GM23338 (cell line): ENCODE measurements at regions not wholly inside any gene's neighbourhood (a gene's known extent, or its start where the extent isn't known, plus 50 kb on each side); places are given as distances from the start of the nearest gene placed in this dataset.

ENCODE experiments used
- ATAC-seq: fragments of 200-7000 bp; cut with Tn5 transposase; 3 replicates; pipeline ENCODE4 v1.9.1; 2020
- DNase-seq: peaks from one replicate; pipeline ENCODE4 v3.0.0-alpha.2; 2015; ENCODE audit warnings: low spot score
- H2AFZ ChIP-seq: fragments of 200-600 bp; sonication (generic); 2 replicates; pipeline ENCODE4 v1.8.0; 2016; ENCODE audit warnings: antibody characterized with exemption, mild to moderate bottlenecking, moderate library complexity
- H3F3A ChIP-seq: fragments of 200-600 bp; sonication (generic); replicated peaks from 2 replicates; pipeline ENCODE4 v1.8.0; 2017; ENCODE audit warnings: antibody characterized with exemption, mixed run types, low read depth
- H3K27ac ChIP-seq: fragments of 200-600 bp; sonication (generic); 2 replicates; pipeline ENCODE4 v1.6.1; 2016; ENCODE audit warnings: low read depth
- H3K27me3 ChIP-seq: fragments of 200-600 bp; sonication (generic); 2 replicates; pipeline ENCODE4 v1.8.0; 2016; ENCODE audit warnings: mild to moderate bottlenecking, mixed run types, moderate library complexity; ENCODE audit not compliant: insufficient read depth
- H3K36me3 ChIP-seq: fragments of 200-600 bp; sonication (generic); 2 replicates; pipeline ENCODE4 v1.8.0; 2016; ENCODE audit warnings: mild to moderate bottlenecking; ENCODE audit not compliant: insufficient read depth
- H3K4me1 ChIP-seq: fragments of 200-600 bp; sonication (generic); 2 replicates; pipeline ENCODE4 v1.8.0; 2016; ENCODE audit warnings: mild to moderate bottlenecking, moderate library complexity; ENCODE audit not compliant: insufficient read depth
- H3K4me2 ChIP-seq: fragments of 200-600 bp; sonication (generic); 2 replicates; pipeline ENCODE4 v1.7.1; 2017; ENCODE audit warnings: mixed run types
- H3K4me3 ChIP-seq: fragments of 200-600 bp; sonication (generic); 2 replicates; pipeline ENCODE4 v1.6.1; 2016; ENCODE audit warnings: mixed run types
- H3K79me2 ChIP-seq: fragments of 200-600 bp; sonication (generic); replicated peaks from 2 replicates; pipeline ENCODE4 v1.8.0; 2017; ENCODE audit warnings: mild to moderate bottlenecking; ENCODE audit not compliant: insufficient read depth
- H3K9me2 ChIP-seq: fragments of 200-600 bp; sonication (generic); 2 replicates; pipeline ENCODE4 v1.8.0; 2017; ENCODE audit not compliant: insufficient read depth
- H4K20me1 ChIP-seq: fragments of 200-600 bp; sonication (generic); replicated peaks from 2 replicates; pipeline ENCODE4 v1.8.0; 2017; ENCODE audit warnings: mild to moderate bottlenecking; ENCODE audit not compliant: insufficient read depth
- H3K27ac Mint-ChIP-seq: 2 replicates; pipeline ENCODE4 v1.8.0; 2020; ENCODE audit warnings: inconsistent platforms, mild to moderate bottlenecking, moderate library complexity, mixed read lengths
- H3K27me3 Mint-ChIP-seq: 3 replicates; pipeline ENCODE4 v1.8.0; 2022; ENCODE audit warnings: low read depth, mild to moderate bottlenecking, moderate library complexity, mixed read lengths, inconsistent platforms; ENCODE audit not compliant: insufficient read depth, poor library complexity
- H3K36me3 Mint-ChIP-seq: 3 replicates; pipeline ENCODE4 v1.8.0; 2021; ENCODE audit warnings: low read depth, mild to moderate bottlenecking, inconsistent platforms, moderate library complexity, mixed read lengths
- H3K4me1 Mint-ChIP-seq: 3 replicates; pipeline ENCODE4 v1.8.0; 2020; ENCODE audit warnings: mild to moderate bottlenecking, inconsistent platforms, mixed read lengths
- H3K4me3 Mint-ChIP-seq: 3 replicates; pipeline ENCODE4 v1.8.0; 2021; ENCODE audit warnings: moderate library complexity, mild to moderate bottlenecking, inconsistent platforms, mixed read lengths
- H3K9me3 Mint-ChIP-seq: 3 replicates; pipeline ENCODE4 v1.8.0; 2020; ENCODE audit warnings: moderate library complexity, mild to moderate bottlenecking, inconsistent platforms, mixed read lengths
- CREB1 ChIP-seq: fragments of 250-450 bp; sonication (Bioruptor Pico); IDR thresholded peaks from 2 replicates; pipeline ENCODE4 v1.5.0; 2020; ENCODE audit warnings: low read depth, mild to moderate bottlenecking, moderate library complexity
- EZH2 ChIP-seq: fragments of 200-600 bp; sonication (generic); IDR thresholded peaks from one replicate; pipeline ENCODE4 v1.8.0; 2017; ENCODE audit warnings: antibody characterized with exemption, mild to moderate bottlenecking, low read depth; ENCODE audit not compliant: unreplicated experiment
- EZH2phosphoT487 ChIP-seq: fragments of 200-600 bp; sonication (generic); IDR thresholded peaks from one replicate; pipeline ENCODE4 v1.8.1; 2018; ENCODE audit warnings: antibody characterized with exemption; ENCODE audit not compliant: unreplicated experiment
- JUNB ChIP-seq: IDR thresholded peaks from one replicate; pipeline ENCODE4 v1.6.1; 2016; ENCODE audit warnings: antibody characterized with exemption; ENCODE audit not compliant: unreplicated experiment
- NANOG ChIP-seq: IDR thresholded peaks from 2 replicates; pipeline ENCODE4 v1.6.1; 2016; ENCODE audit warnings: antibody characterized with exemption, borderline replicate concordance
- POLR2AphosphoS5 ChIP-seq: IDR thresholded peaks from 2 replicates; pipeline ENCODE4 v1.6.1; 2016; ENCODE audit warnings: antibody characterized with exemption, low read depth
- STAT1 ChIP-seq: IDR thresholded peaks from one replicate; pipeline ENCODE4 v1.6.1; 2016; ENCODE audit warnings: antibody characterized with exemption; ENCODE audit not compliant: unreplicated experiment
- ZNF114 ChIP-seq: fragments of 250-450 bp; sonication (Bioruptor Pico); IDR thresholded peaks from 2 replicates; pipeline ENCODE4 v1.5.0; 2020; ENCODE audit warnings: mild to moderate bottlenecking, moderate library complexity
- ZNF331 ChIP-seq: fragments of 250-450 bp; sonication (Bioruptor Pico); IDR thresholded peaks from 2 replicates; pipeline ENCODE4 v1.5.0; 2020; ENCODE audit warnings: low read depth, mild to moderate bottlenecking, moderate library complexity
- TF ChIP-seq, protein P1 (sequence below): IDR thresholded peaks from one replicate; pipeline ENCODE4 v1.6.1; 2018; ENCODE audit warnings: antibody characterized with exemption; ENCODE audit not compliant: unreplicated experiment
- TF ChIP-seq, protein P2 (sequence below): fragments of 250-450 bp; sonication (Bioruptor Pico); IDR thresholded peaks from 2 replicates; pipeline ENCODE4 v1.5.0; 2020; ENCODE audit warnings: mild to moderate bottlenecking, moderate library complexity
- TF ChIP-seq, protein P3 (sequence below), 2 experiments: fragments of 200-600 bp in 1 of 2; sonication (generic) in 1 of 2; conservative IDR thresholded peaks; 2 replicates each; pipeline versions ENCODE4 v1.5.1 to v1.6.1; 2016 to 2017; ENCODE audit warnings: antibody characterized with exemption in 2 of 2, low read depth in 2 of 2, mild to moderate bottlenecking in 2 of 2, moderate library complexity in 1 of 2
- TF ChIP-seq, protein P4 (sequence below): IDR thresholded peaks from 2 replicates; pipeline ENCODE4 v1.6.1; 2016; ENCODE audit warnings: antibody characterized with exemption

DNA sequence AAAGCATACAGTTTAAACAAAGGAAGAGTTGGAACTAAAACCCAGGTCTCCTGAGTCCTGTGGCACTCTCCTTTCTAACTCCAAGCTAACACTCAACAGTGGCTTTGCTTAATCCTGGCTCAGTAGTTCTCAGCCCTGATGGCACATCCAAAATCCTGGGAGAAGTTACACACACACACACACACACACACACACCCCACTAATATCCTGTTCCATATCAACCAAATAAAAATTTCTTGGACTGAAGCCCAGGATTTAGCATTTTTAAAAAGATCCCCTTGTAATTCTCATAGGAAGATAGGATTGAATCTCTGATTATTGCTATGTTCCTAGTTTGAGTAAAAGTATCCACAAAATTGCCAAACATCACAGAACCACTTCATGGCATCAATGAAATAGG lies 136.1 kb upstream of the RIOK3 start:
- Mint-ChIP-seq H3K4me1 (peaks cover 22% of the 10 kb centered on the region), H3K36me3 (peaks cover 7% of the 10 kb centered on the region; the same call in 2 of the 3 replicates), H3K4me3 (no peak overlapping the region), H3K27me3 (no peaks in the 10 kb centered on the region), H3K9me3 (peaks cover 8% of the 10 kb centered on the region; the same call in 1 of the 3 replicates), H3K27ac (no peak overlapping the region)
- H2AFZ ChIP-seq, result no peak overlapping the region
- H3K4me3 ChIP-seq, result no peak overlapping the region
- no peaks in the 10 kb centered on the region for H3K36me3 ChIP-seq
- H4K20me1 ChIP-seq, result no peaks in the 10 kb centered on the region
- no peak for DNase-seq
- no peak for ATAC-seq
- peaks cover 23% of the 10 kb centered on the region for H3K4me1 ChIP-seq
- no peaks in the 10 kb centered on the region for H3F3A ChIP-seq
- no peaks in the 10 kb centered on the region for H3K9me2 ChIP-seq
- TF ChIP-seq STAT1, result no peak
- TF ChIP-seq POLR2AphosphoS5, result no peak
- no peak for TF ChIP-seq ZNF114
- TF ChIP-seq, protein P1, sequence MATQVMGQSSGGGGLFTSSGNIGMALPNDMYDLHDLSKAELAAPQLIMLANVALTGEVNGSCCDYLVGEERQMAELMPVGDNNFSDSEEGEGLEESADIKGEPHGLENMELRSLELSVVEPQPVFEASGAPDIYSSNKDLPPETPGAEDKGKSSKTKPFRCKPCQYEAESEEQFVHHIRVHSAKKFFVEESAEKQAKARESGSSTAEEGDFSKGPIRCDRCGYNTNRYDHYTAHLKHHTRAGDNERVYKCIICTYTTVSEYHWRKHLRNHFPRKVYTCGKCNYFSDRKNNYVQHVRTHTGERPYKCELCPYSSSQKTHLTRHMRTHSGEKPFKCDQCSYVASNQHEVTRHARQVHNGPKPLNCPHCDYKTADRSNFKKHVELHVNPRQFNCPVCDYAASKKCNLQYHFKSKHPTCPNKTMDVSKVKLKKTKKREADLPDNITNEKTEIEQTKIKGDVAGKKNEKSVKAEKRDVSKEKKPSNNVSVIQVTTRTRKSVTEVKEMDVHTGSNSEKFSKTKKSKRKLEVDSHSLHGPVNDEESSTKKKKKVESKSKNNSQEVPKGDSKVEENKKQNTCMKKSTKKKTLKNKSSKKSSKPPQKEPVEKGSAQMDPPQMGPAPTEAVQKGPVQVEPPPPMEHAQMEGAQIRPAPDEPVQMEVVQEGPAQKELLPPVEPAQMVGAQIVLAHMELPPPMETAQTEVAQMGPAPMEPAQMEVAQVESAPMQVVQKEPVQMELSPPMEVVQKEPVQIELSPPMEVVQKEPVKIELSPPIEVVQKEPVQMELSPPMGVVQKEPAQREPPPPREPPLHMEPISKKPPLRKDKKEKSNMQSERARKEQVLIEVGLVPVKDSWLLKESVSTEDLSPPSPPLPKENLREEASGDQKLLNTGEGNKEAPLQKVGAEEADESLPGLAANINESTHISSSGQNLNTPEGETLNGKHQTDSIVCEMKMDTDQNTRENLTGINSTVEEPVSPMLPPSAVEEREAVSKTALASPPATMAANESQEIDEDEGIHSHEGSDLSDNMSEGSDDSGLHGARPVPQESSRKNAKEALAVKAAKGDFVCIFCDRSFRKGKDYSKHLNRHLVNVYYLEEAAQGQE, result no peak
- TF ChIP-seq, protein P2, sequence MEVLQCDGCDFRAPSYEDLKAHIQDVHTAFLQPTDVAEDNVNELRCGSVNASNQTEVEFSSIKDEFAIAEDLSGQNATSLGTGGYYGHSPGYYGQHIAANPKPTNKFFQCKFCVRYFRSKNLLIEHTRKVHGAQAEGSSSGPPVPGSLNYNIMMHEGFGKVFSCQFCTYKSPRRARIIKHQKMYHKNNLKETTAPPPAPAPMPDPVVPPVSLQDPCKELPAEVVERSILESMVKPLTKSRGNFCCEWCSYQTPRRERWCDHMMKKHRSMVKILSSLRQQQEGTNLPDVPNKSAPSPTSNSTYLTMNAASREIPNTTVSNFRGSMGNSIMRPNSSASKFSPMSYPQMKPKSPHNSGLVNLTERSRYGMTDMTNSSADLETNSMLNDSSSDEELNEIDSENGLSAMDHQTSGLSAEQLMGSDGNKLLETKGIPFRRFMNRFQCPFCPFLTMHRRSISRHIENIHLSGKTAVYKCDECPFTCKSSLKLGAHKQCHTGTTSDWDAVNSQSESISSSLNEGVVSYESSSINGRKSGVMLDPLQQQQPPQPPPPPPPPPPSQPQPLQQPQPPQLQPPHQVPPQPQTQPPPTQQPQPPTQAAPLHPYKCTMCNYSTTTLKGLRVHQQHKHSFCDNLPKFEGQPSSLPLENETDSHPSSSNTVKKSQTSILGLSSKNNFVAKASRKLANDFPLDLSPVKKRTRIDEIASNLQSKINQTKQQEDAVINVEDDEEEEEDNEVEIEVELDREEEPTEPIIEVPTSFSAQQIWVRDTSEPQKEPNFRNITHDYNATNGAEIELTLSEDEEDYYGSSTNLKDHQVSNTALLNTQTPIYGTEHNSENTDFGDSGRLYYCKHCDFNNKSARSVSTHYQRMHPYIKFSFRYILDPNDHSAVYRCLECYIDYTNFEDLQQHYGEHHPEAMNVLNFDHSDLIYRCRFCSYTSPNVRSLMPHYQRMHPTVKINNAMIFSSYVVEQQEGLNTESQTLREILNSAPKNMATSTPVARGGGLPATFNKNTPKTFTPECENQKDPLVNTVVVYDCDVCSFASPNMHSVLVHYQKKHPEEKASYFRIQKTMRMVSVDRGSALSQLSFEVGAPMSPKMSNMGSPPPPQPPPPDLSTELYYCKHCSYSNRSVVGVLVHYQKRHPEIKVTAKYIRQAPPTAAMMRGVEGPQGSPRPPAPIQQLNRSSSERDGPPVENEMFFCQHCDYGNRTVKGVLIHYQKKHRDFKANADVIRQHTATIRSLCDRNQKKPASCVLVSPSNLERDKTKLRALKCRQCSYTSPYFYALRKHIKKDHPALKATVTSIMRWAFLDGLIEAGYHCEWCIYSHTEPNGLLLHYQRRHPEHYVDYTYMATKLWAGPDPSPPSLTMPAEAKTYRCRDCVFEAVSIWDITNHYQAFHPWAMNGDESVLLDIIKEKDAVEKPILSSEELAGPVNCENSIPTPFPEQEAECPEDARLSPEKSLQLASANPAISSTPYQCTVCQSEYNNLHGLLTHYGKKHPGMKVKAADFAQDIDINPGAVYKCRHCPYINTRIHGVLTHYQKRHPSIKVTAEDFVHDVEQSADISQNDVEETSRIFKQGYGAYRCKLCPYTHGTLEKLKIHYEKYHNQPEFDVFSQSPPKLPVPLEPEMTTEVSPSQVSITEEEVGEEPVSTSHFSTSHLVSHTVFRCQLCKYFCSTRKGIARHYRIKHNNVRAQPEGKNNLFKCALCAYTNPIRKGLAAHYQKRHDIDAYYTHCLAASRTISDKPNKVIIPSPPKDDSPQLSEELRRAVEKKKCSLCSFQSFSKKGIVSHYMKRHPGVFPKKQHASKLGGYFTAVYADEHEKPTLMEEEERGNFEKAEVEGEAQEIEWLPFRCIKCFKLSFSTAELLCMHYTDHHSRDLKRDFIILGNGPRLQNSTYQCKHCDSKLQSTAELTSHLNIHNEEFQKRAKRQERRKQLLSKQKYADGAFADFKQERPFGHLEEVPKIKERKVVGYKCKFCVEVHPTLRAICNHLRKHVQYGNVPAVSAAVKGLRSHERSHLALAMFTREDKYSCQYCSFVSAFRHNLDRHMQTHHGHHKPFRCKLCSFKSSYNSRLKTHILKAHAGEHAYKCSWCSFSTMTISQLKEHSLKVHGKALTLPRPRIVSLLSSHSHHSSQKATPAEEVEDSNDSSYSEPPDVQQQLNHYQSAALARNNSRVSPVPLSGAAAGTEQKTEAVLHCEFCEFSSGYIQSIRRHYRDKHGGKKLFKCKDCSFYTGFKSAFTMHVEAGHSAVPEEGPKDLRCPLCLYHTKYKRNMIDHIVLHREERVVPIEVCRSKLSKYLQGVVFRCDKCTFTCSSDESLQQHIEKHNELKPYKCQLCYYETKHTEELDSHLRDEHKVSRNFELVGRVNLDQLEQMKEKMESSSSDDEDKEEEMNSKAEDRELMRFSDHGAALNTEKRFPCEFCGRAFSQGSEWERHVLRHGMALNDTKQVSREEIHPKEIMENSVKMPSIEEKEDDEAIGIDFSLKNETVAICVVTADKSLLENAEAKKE (CRISPR knock-in tag), result no peak
- TF ChIP-seq, protein P3, sequence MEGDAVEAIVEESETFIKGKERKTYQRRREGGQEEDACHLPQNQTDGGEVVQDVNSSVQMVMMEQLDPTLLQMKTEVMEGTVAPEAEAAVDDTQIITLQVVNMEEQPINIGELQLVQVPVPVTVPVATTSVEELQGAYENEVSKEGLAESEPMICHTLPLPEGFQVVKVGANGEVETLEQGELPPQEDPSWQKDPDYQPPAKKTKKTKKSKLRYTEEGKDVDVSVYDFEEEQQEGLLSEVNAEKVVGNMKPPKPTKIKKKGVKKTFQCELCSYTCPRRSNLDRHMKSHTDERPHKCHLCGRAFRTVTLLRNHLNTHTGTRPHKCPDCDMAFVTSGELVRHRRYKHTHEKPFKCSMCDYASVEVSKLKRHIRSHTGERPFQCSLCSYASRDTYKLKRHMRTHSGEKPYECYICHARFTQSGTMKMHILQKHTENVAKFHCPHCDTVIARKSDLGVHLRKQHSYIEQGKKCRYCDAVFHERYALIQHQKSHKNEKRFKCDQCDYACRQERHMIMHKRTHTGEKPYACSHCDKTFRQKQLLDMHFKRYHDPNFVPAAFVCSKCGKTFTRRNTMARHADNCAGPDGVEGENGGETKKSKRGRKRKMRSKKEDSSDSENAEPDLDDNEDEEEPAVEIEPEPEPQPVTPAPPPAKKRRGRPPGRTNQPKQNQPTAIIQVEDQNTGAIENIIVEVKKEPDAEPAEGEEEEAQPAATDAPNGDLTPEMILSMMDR (conservative IDR thresholded peaks at IDR 0.05; ENCODE audit: low read depth in 2 of 2), result no peak
- TF ChIP-seq CREB1, result no peak
- no peak for TF ChIP-seq EZH2phosphoT487
- TF ChIP-seq, protein P4, sequence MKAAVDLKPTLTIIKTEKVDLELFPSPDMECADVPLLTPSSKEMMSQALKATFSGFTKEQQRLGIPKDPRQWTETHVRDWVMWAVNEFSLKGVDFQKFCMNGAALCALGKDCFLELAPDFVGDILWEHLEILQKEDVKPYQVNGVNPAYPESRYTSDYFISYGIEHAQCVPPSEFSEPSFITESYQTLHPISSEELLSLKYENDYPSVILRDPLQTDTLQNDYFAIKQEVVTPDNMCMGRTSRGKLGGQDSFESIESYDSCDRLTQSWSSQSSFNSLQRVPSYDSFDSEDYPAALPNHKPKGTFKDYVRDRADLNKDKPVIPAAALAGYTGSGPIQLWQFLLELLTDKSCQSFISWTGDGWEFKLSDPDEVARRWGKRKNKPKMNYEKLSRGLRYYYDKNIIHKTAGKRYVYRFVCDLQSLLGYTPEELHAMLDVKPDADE, result no peak
- TF ChIP-seq EZH2, result no peak
- TF ChIP-seq ZNF331 (CRISPR knock-in tag), result no peak
- TF ChIP-seq NANOG, result no peak
- TF ChIP-seq JUNB, result no peak
- no peaks in the 10 kb centered on the region for H3K27me3 ChIP-seq
- no peak overlapping the region for H3K27ac ChIP-seq
- no peaks in the 10 kb centered on the region for H3K79me2 ChIP-seq
- no peak overlapping the region for H3K4me2 ChIP-seq
